ENCODE measurements at regions not wholly inside any gene's neighbourhood (a gene's known extent, or its start where the extent isn't known, plus 50 kb on each side); places are given as distances from the start of the nearest gene placed in this dataset.

DNA sequence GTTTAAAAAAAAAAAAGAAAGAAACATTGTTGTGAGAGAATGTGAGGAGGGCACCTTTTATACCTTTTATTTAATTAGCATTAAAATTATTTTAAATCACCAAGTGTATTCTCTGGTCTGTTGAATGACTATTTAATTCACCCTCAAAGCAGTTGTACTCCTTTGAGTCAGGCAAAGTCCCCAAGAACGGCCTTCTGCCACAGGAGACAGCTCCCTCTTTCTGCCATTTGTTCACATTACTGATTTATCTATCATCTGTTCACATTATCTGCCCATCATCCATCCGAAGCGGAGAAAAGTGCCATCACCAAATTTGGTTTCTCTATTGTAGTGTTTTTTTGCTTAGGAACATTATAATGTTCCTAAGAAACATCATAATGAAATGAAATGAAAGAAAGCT is 240.7 kb upstream of the DPP10 start:
- no peak for TF ChIP-seq ZNF350 (CRISPR knock-in tag; IDR thresholded peaks at IDR 0.05; ENCODE audit: borderline replicate concordance, low read depth)
- TF ChIP-seq, protein P1, sequence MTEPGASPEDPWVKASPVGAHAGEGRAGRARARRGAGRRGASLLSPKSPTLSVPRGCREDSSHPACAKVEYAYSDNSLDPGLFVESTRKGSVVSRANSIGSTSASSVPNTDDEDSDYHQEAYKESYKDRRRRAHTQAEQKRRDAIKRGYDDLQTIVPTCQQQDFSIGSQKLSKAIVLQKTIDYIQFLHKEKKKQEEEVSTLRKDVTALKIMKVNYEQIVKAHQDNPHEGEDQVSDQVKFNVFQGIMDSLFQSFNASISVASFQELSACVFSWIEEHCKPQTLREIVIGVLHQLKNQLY (CRISPR knock-in tag; IDR thresholded peaks at IDR 0.05) = no peak
- TF ChIP-seq, protein P2, sequence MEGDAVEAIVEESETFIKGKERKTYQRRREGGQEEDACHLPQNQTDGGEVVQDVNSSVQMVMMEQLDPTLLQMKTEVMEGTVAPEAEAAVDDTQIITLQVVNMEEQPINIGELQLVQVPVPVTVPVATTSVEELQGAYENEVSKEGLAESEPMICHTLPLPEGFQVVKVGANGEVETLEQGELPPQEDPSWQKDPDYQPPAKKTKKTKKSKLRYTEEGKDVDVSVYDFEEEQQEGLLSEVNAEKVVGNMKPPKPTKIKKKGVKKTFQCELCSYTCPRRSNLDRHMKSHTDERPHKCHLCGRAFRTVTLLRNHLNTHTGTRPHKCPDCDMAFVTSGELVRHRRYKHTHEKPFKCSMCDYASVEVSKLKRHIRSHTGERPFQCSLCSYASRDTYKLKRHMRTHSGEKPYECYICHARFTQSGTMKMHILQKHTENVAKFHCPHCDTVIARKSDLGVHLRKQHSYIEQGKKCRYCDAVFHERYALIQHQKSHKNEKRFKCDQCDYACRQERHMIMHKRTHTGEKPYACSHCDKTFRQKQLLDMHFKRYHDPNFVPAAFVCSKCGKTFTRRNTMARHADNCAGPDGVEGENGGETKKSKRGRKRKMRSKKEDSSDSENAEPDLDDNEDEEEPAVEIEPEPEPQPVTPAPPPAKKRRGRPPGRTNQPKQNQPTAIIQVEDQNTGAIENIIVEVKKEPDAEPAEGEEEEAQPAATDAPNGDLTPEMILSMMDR (CRISPR knock-in tag; IDR thresholded peaks at IDR 0.05) = peak; percentile 59
- TF ChIP-seq ZBTB1 (CRISPR knock-in tag; IDR thresholded peaks at IDR 0.05; ENCODE audit: borderline replicate concordance) = no peak
- TF ChIP-seq CC2D1A (CRISPR knock-in tag; IDR thresholded peaks at IDR 0.05) = no peak
- TF ChIP-seq SOX6 (IDR thresholded peaks at IDR 0.05) = no peak
- no peak for TF ChIP-seq SOX6 (CRISPR knock-in tag; IDR thresholded peaks at IDR 0.05)
- no peak for TF ChIP-seq PTBP1 (IDR thresholded peaks at IDR 0.05; ENCODE audit: low read depth, low read length, poor library complexity, severe bottlenecking)
- no peak for TF ChIP-seq FOXM1 (CRISPR knock-in tag; IDR thresholded peaks at IDR 0.05)
- TF ChIP-seq MYC (CRISPR knock-in tag; IDR thresholded peaks at IDR 0.05; ENCODE audit: borderline replicate concordance) = no peak
- TF ChIP-seq DNMT1 (CRISPR knock-in tag; IDR thresholded peaks at IDR 0.05) = no peak
- TF ChIP-seq ZNF543 (CRISPR knock-in tag; IDR thresholded peaks at IDR 0.05) = no peak
